Tibial nerve (tissue), 4 donors: ENCODE measurements at regions not wholly inside any gene's neighbourhood (a gene's known extent, or its start where the extent isn't known, plus 50 kb on each side); places are given as distances from the start of the nearest gene placed in this dataset.
"Not testable (repeated sequence)": the region's sequence is repeated elsewhere in the genome, so short reads cannot be mapped to it uniquely, and the experiment has no call there.

Experiments
- DNase-seq, 2 donors: peaks; one replicate each; pipeline ENCODE4 v3.0.0-alpha.2; 2019; ENCODE audit warnings: low spot score in 2 of 2
- H3K27ac ChIP-seq, 4 donors: fragments of 200-600 bp; sonication (generic) in 3 of 4; one replicate each; pipeline ENCODE4 v1.5.1; 2017 to 2019; ENCODE audit warnings: mild to moderate bottlenecking in 1 of 4
- H3K27me3 ChIP-seq, 2 donors: fragments of 200-600 bp; sonication (generic) in 1 of 2; one replicate each; pipeline versions ENCODE4 v1.5.1 to v1.6.0; 2017 to 2019
- H3K36me3 ChIP-seq, 3 donors: fragments of 200-600 bp; sonication (generic); one replicate each; pipeline ENCODE4 v1.5.1; 2018 to 2019
- H3K4me1 ChIP-seq, 4 donors: fragments of 200-600 bp; sonication (generic) in 3 of 4; one replicate each; pipeline ENCODE4 v1.5.1; 2017 to 2019
- H3K4me3 ChIP-seq, 4 donors: fragments of 200-600 bp; sonication (generic) in 3 of 4; one replicate each; pipeline ENCODE4 v1.5.1; 2017 to 2019; ENCODE audit warnings: mild to moderate bottlenecking in 1 of 4, moderate library complexity in 1 of 4
- H3K9me3 ChIP-seq, 4 donors: fragments of 200-600 bp; sonication (generic) in 3 of 4; one replicate each; pipeline ENCODE4 v1.5.1; 2017 to 2019
- CTCF ChIP-seq, 5 experiments: fragments of 200-600 bp in 3 of 5; fragments of 450-650 bp in 2 of 5; sonication (generic) in 3 of 5; IDR thresholded peaks; one replicate each; pipeline ENCODE4 v1.5.1; 2016 to 2019; ENCODE audit warnings: antibody characterized with exemption in 5 of 5, mild to moderate bottlenecking in 3 of 5, moderate library complexity in 2 of 5
- EP300 ChIP-seq, 2 donors: sonication (generic); formaldehyde crosslinking; IDR thresholded peaks; one replicate each; pipeline ENCODE4 v1.6.1; 2017; ENCODE audit warnings: antibody characterized with exemption in 2 of 2, mild to moderate bottlenecking in 1 of 2
- POLR2A ChIP-seq, 2 donors: fragments of 450-650 bp; IDR thresholded peaks; one replicate each; pipeline ENCODE4 v1.6.1; 2017; ENCODE audit warnings: antibody characterized with exemption in 2 of 2, mild to moderate bottlenecking in 2 of 2, moderate library complexity in 2 of 2
- WGBS, 2 donors: methylation state at CpG; one replicate each; pipeline ENCODE4 v1.1.5; 2018; 5-methylcytosine and 5-hydroxymethylcytosine counted together

GRCh38 chr3:70712449-70713082 lies 400.1 kb upstream of the MDFIC2 start:
- no peaks in the 10 kb centered on the region for H3K36me3 ChIP-seq
- no peak overlapping the region for H3K4me3 ChIP-seq
- TF ChIP-seq POLR2A (IDR thresholded peaks at IDR 0.05) (no peak), CTCF (IDR thresholded peaks at IDR 0.05) (no peak), EP300 (IDR thresholded peaks at IDR 0.05) (no peak)
- peaks cover 0 to 30% (median 0%) of the 10 kb centered on the region in 4 donors for H3K9me3 ChIP-seq
- no peak overlapping the region for H3K27ac ChIP-seq
- 71 to 92% methylated on average over 1 of the region's 1 CpG for WGBS, 2 donors
- no peak for DNase-seq
- no peaks in the 10 kb centered on the region for H3K27me3 ChIP-seq
- H3K4me1 ChIP-seq: peaks cover 0 to 7% (median 0%) of the 10 kb centered on the region in 4 donors

GRCh38 chr3:70703305-70704102 lies 391.1 kb upstream of the MDFIC2 start:
- Histone ChIP-seq H3K9me3 (no peaks in the 10 kb centered on the region), H3K27ac (no peak overlapping the region), H3K4me3 (no peak overlapping the region), H3K4me1 (peaks cover 0 to 19% (median 0%) of the 10 kb centered on the region in 4 donors), H3K27me3 (no peaks in the 10 kb centered on the region), H3K36me3 (no peaks in the 10 kb centered on the region)
- DNase-seq: no peak
- 66 to 67% methylated on average over 16 of the region's 16 CpGs for WGBS, 2 donors
- no peak for TF ChIP-seq CTCF (IDR thresholded peaks at IDR 0.05)
- no peak for TF ChIP-seq EP300 (IDR thresholded peaks at IDR 0.05)
- no peak for TF ChIP-seq POLR2A (IDR thresholded peaks at IDR 0.05)

DNA sequence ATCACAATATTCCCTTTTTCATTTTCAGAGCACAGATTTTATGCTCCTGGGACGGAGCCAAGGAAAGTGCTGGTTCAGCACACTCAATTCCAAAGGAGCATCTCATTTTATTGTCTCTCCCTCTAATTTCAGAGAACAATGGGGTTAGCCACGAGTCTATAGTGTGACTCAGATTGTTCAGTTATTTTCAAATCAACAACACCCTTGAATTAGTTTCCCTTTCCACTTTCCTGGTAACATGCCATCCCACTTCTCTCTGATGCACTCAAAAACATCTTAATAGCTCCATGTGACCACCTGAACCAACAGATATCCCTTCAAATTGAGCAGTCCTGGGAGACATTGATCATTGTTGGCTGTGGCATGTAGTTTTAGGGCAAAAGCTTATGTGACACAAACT lies 389.7 kb upstream of the MDFIC2 start:
- no peak overlapping the region for H3K4me3 ChIP-seq
- no peak for TF ChIP-seq EP300 (IDR thresholded peaks at IDR 0.05)
- no peak for TF ChIP-seq POLR2A (IDR thresholded peaks at IDR 0.05)
- no peak for TF ChIP-seq CTCF (IDR thresholded peaks at IDR 0.05)
- H3K27me3 ChIP-seq: no peaks in the 10 kb centered on the region
- no peaks in the 10 kb centered on the region for H3K9me3 ChIP-seq
- 46 to 54% methylated on average over 2 of the region's 2 CpGs for WGBS, 2 donors
- H3K27ac ChIP-seq: no peak overlapping the region
- peaks cover 0 to 19% (median 0%) of the 10 kb centered on the region in 4 donors for H3K4me1 ChIP-seq
- no peak for DNase-seq
- no peaks in the 10 kb centered on the region for H3K36me3 ChIP-seq

- no peaks in the 10 kb centered on the region for H3K4me1 ChIP-seq
- 78 to 92% methylated on average over 1 of the region's 1 CpG for WGBS, 2 donors
- no peak overlapping the region for H3K27ac ChIP-seq
- H3K36me3 ChIP-seq: no peaks in the 10 kb centered on the region
- no peaks in the 10 kb centered on the region for H3K27me3 ChIP-seq
- peaks cover 0 to 5% (median 0%) of the 10 kb centered on the region in 4 donors for H3K9me3 ChIP-seq
- H3K4me3 ChIP-seq: no peak overlapping the region
- DNase-seq: no peak
- TF ChIP-seq EP300 (IDR thresholded peaks at IDR 0.05) (no peak), POLR2A (IDR thresholded peaks at IDR 0.05) (no peak), CTCF (IDR thresholded peaks at IDR 0.05) (no peak)
These were observed 372.3 kb upstream of the MDFIC2 start for GRCh38 chr3:70684701-70685100.

DNA sequence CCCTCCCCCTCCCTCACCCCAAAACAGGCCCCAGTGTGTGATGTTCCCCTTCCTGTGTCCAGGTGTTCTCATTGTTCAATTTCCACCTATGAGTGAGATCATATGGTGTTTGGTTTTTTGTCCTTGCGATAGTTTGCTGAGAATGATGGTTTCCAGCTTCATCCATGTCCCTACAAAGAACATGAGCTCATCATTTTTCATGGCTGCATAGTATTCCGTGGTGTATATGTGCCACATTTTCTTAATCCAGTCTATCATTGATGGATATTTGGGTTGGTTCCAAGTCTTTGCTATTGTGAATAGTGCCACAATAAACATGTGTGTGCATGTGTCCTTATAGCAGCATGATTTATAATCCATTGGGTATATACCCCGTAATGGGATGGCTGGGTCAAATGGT lies 363.4 kb upstream of the MDFIC2 start:
- 85 to 89% methylated on average over 3 of the region's 3 CpGs for WGBS, 2 donors
- H3K27ac ChIP-seq: not testable (repeated sequence)

More for the DNA sequence above, 363.4 kb upstream of the MDFIC2 start:
- H3K4me1 ChIP-seq, H3K36me3 ChIP-seq, DNase-seq, H3K27me3 ChIP-seq, H3K4me3 ChIP-seq: not testable (repeated sequence)
- peaks cover 0 to 20% (median 1%) of the 10 kb centered on the region in 4 donors for H3K9me3 ChIP-seq
